ENCODE measurements at regions not wholly inside any gene's neighbourhood (a gene's known extent, or its start where the extent isn't known, plus 50 kb on each side); places are given as distances from the start of the nearest gene placed in this dataset.
A peak's percentile ranks its signal among the peaks of the same experiment; 100 is the strongest.
"Not testable (repeated sequence)": the region's sequence is repeated elsewhere in the genome, so short reads cannot be mapped to it uniquely, and the experiment has no call there.

DNA sequence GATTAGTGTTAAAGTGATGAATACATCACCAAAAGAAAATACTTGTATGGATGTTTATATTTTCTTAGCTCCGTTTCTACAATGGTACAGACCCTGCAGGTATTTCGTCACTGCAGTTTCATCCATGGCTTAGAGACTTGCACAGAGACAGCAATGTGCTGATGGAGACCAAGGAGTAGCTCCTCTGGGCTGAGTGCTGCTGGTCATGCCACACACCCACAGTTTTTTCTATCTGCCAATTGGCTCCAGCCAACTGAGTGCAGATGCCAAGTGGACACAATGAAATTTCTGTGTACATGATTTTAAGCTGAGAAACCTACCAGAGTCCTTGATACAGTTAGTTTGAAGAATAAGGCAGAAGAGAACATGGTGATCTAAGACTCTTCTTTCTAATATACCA lies 145.9 kb upstream of the ADCY2 start:
- no peak for DNase-seq (ENCODE audit: low read depth)
- no peak for TF ChIP-seq CTCF (conservative IDR thresholded peaks at IDR 0.05; ENCODE audit: low read depth, low read length)
- no peak overlapping the region for H3K4me3 ChIP-seq (ENCODE audit: low read depth, low read length)

- DNase-seq (ENCODE audit: low read depth) = no peak
- no peak overlapping the region for H3K4me3 ChIP-seq (ENCODE audit: low read depth, low read length)
- no peak for TF ChIP-seq CTCF (conservative IDR thresholded peaks at IDR 0.05; ENCODE audit: low read depth, low read length)
Measured at GRCh38 chr5:7250611-7251010, 145.3 kb upstream of the ADCY2 start.

DNA sequence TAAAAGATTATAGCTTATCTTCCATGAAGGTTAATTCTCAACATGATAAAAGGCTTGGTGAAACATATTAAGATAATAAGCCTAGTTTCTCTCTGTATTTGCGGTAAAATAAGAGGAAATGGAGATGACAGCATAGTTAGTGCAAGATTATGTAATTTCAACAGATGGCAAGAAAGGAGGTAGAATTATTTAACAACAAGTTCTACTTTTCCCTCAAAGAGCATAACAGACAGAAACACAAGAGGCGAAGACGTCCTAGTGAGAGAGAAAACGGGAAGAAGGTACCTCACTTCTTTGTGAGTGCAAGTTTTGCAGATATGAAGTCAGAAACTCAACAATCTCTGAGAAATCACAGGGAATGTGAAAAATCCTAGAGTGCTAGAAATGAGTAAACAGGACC lies 144.8 kb upstream of the ADCY2 start:
- H3K4me3 ChIP-seq (ENCODE audit: low read depth, low read length) = no peak overlapping the region
- TF ChIP-seq CTCF (conservative IDR thresholded peaks at IDR 0.05; ENCODE audit: low read depth, low read length) = no peak
- DNase-seq (ENCODE audit: low read depth) = no peak

DNA sequence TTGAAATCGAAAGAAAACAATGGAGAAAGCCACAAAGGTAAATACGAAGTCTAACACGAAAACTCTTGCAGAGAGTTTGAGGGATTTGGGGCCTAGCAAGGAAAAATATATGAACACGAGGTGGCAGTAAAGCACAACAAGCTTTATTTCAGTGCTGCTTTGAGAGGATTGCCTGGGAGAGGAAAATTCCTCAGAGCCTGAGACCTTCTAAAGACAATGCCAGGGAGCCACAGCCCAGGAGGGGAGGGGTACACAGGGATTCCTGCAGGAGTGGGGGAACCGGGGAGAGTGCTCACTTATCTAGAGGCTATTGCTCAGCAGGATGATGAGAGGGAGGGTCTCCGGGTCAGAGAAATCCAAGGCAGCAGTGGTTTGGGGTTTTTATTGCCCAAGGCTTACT lies 134.9 kb upstream of the ADCY2 start:
- no peak overlapping the region for H3K4me3 ChIP-seq (ENCODE audit: low read depth, low read length)
- DNase-seq (ENCODE audit: low read depth) = peak; percentile 39
- peak; percentile 34 for TF ChIP-seq CTCF (conservative IDR thresholded peaks at IDR 0.05; ENCODE audit: low read depth, low read length)

DNA sequence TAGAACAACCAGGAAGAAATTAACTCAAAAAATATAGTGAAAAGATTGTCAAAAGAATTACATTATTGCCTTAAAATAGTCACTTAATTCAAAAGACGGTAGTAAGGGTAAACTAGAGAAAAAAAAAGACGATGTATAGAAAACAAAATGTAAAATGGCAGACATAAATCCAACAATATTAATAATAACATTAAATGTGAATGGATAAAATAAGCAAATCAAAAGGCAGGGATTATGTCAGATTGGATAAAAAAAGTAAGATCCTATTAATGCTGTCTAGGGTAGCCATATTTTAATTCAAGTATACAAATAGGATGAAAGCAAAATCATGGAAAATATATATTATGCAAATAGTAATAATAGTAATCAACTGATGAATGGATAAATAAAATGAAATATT lies 134.0 kb upstream of the ADCY2 start:
- no peak overlapping the region for H3K4me3 ChIP-seq (ENCODE audit: low read depth, low read length)
- DNase-seq (ENCODE audit: low read depth) = no peak
- TF ChIP-seq CTCF (conservative IDR thresholded peaks at IDR 0.05; ENCODE audit: low read depth, low read length) = no peak

DNA sequence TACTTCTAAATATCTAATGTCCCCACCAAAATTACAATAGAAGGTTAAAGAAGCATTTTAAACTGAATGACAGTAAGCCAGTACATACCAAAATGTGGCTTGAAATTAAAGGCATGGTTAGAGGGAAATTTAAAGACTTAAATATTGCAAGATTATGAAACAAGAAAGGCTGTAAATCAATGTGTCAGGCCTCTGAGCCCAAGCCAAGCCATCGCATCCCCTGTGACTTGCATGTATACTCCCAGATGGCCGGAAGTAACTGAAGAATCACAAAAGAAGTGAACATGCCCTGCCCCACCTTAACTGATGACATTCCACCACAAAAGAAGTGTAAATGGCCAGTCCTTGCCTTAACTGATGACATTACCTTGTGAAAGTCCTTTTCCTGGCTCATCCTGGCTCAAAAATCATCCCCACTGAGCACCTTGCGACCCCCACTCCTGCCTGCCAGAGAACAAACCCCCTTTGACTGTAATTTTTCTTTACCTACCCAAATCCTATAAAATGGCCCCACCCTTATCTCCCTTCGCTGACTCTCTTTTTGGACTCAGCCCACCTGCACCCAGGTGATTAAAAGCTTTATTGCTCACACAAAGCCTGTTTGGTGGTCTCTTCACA lies 132.4 kb upstream of the ADCY2 start:
- DNase-seq (ENCODE audit: low read depth) = not testable (repeated sequence)

DNA sequence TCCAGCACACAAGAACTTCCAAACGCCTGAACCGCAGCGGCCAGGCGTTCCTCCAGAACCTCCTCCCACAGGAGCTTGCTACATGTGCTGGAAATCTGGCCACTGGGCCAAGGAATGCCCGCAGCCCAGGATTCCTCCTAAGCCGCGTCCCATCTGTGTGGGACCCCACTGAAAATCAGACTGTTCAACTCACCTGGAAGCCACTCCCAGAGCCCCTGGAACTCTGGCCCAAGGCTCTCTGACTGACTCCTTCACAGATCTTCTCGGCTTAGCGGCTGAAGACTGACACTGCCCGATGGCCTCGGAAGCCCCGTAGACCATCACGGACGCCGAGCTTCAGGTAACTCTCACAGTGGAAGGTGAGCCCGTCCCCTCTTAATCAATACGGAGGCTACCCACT lies 130.2 kb upstream of the ADCY2 start:
- DNase-seq (ENCODE audit: low read depth); H3K4me3 ChIP-seq (ENCODE audit: low read depth, low read length): not testable (repeated sequence)

More for the DNA sequence above, 132.4 kb upstream of the ADCY2 start:
- not testable (repeated sequence) for H3K4me3 ChIP-seq (ENCODE audit: low read depth, low read length)

DNA sequence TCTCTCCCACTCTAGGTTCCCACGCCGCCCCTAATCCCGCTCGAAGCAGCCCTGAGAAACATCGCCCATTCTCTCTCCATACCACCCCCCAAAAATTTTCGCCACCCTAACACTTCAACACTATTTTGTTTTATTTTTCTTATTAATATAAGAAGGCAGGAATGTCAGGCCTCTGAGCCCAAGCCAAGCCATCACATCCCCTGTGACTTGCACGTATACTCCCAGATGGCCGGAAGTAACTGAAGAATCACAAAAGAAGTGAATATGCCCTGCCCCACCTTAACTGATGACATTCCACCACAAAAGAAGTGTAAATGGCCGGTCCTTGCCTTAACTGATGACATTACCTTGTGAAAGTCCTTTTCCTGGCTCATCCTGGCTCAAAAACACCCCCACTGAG lies 127.2 kb upstream of the ADCY2 start:
- H3K4me3 ChIP-seq (ENCODE audit: low read depth, low read length); DNase-seq (ENCODE audit: low read depth): not testable (repeated sequence)

Measured in choroid plexus epithelial cell (primary cell).